Activated T-cell treated with anti-CD3 and anti-CD28 coated beads for 24 hours (primary cell): ENCODE measurements at regions not wholly inside any gene's neighbourhood (a gene's known extent, or its start where the extent isn't known, plus 50 kb on each side); places are given as distances from the start of the nearest gene placed in this dataset.

Experiments used
- DNase-seq: peaks from one replicate; pipeline ENCODE4 v3.0.0-alpha.2; 2020; ENCODE audit warnings: low read depth

DNA sequence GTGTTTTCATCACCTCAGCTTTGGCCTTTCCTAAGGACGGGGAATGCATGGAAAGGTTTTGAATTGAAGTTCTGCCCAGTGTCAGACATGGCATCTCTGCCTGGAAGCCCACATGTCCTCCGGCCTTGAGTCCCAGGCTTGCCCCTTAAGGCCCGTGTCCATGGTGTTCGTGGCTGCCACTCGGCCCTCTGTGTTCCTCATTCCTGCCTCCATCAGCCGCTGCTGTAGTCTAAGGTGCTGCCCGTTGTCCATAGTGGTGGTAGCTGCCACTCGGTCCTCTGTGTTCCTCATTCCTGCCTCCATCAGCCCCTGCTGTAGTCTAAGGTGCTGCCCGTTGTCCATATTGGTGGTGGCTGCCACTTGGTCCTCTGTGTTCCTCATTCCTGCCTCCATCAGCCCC is 180.7 kb upstream of the SHH start:
- no peak for DNase-seq

GRCh38 chr7:155992538-155992937 is 180.3 kb upstream of the SHH start:
- no peak for DNase-seq

DNA sequence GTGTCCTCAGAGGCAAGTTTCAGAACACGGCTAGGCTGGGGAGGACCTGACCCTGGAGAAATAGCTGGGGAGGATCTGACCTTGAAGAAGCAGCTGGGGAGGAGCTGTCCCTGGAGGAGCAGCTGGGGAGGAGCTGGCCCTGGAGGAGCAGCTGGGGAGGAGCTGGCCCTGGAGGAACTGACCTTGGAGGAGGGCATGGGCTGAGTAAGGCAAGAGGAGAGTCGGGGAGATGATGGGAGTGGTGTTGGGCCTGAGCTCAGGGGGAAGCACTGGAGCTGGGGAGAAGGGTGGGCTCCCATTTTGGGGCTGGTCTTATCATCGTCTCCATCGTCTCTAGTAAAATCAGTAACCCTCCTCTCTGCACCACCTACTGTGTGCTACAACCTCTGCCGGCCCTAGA is 179.8 kb upstream of the SHH start:
- DNase-seq = no peak

GRCh38 chr7:155991470-155991869 is 179.2 kb upstream of the SHH start:
- DNase-seq = no peak

- no peak for DNase-seq
These were observed 176.2 kb upstream of the SHH start for GRCh38 chr7:155988416-155988815.

- DNase-seq = no peak
These were observed 175.5 kb upstream of the SHH start for GRCh38 chr7:155987681-155988235.

DNA sequence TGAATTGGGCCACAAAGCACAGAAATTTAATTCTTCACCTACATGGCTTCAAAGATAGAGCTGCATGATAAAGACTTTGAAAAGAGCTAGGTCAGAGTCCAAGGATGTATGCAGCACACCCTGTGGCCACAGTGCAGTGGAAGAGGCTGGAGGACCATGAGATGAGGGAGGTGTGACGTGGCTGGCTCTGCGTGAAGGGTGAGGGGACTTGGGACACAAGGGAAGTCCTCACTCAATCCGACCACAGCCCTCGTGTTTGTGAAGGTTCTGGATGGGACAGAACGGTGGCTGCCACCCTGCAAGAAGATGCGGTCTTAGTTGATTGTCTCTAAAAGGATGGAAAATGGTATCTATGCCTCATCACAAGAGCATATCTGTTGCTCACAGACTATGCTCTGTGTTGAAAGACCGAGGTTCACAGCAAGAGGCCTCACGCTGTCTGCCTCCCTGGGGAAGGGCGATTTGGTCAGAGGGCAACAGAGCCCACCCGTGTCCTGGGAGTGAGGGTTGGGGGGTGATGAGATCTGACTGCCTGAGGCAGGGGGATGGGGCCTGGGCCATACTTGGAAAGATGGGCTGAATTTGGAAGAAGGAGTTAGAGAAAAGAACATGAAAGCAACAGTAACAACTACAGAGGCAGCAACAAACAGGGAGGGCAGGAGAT is 174.4 kb upstream of the SHH start:
- DNase-seq = no peak

DNA sequence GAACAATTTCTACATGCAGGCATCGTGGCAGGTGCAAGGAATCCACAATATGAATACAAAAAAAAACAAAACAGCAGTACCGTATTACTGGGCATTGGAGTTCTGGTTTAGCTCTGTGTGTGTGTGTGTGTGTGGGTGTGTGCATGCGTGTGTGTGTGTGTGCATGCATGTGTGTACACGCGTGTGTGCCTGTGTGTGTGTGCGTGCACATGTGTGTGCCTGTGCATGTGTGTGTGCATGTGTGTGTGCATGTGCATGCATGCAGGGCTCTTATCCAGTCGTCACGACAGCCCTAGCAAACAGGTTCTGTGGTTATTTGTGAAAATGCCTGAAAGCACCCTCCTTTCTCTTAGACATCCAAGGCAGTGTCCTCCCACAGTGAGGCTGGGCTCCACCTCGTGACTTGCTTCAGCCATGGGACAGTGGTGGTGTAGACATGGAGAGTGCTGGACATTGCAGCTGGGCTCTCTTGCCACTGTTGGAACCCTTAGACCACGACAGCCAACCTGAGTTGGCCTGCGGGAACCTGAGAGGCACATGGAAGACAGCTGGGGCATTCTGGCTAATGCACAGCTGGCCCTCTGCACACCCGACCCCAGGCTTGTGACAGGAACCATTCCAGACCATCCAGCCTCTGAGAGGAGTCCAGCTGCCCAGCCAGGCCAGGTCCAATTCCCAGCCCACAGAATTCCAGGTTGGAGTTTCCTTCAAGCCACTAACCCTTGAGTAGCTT is 173.4 kb upstream of the SHH start:
- no peak for DNase-seq

DNA sequence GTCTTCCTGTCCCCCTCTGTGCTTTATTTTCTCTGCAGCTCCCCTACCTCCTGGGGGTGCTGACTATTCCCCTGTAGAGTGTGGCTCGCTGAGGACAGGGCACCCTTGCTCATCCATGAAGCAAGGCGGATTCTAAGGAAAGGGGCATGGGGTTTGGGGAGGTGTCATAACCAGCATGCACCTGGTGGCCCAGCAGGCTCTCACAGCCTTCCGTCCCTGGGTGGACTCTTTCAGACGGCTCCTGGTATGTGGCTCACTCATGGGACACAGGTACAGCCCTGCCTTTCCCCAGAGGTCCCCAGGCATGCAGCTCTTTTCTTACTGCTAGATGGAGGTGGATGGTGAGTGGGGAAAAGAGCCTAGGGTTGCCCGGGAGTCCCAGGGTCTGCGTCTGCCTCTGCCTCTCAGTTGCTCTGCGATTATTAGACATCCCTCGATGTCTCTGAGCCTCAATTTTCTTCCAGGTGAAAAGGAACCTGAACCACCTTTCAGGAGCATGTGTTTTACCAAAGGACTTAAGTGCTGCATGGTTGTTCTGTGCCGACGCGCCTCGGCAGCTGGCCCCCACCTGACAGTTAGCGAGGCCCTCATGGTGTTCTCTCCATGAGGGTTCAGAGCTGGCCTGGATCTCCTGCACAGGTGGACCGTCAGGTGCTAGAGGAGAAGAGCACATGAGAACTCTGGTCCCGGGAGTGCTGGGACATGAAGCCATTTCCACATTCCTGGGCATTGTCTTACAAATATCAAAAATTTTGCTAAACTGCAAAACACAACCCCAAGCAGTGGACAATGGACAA is 172.5 kb upstream of the SHH start:
- DNase-seq = no peak

DNA sequence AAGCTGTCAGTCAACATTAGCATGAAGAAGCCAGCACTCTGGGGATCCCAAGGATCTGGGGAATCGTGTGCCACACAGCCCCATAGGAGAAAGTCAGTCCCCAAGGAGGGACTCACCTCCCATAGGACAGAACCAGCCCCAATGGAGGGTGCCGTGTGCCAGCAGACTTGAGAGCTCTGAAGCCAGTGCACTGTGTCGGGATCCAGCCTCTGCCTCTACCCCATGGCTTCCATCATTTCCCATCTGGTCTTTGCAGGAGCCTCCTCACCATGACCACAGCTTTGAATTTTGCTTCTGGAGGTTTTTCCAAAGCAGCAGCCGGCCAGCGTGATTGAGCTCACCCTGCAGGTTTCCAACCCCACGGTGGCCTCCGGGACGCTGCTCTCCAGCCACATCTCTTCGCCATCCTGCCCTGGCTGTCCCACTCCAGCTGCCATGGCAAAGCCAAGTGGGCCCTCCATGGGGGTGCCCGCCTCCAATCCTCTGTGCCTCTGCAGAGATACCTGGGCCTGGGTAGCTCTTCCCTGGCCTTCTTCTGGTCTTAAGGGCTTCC is 171.8 kb upstream of the SHH start:
- DNase-seq = no peak

- no peak for DNase-seq
These were observed 171.0 kb upstream of the SHH start for GRCh38 chr7:155983176-155983815.

DNA sequence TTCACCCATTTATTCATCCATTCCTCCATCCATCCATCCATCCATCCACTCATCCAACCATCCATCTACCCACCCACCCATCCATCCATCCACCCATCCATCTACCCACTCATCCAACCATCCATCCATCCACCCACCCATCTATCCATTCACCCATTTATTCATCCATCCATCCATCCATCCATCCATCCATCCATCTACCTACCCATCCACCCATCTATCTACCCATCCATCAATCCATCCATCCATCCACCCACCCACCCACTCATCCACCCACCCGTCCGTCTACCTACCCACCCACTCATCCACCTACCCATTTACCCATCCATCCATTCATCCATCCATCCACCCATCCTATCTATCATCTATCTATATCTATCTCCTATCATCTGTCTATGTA is 169.4 kb upstream of the SHH start:
- DNase-seq = no peak

GRCh38 chr7:155980841-155981240 is 168.6 kb upstream of the SHH start:
- DNase-seq = no peak

- DNase-seq = no peak
These were observed 167.7 kb upstream of the SHH start for GRCh38 chr7:155979994-155980393.

- no peak for DNase-seq
These were observed 167.3 kb upstream of the SHH start for GRCh38 chr7:155979566-155979965.

- DNase-seq = no peak
These were observed 163.2 kb upstream of the SHH start for GRCh38 chr7:155975490-155975889.

- no peak for DNase-seq
These were observed 162.1 kb upstream of the SHH start for GRCh38 chr7:155974186-155974897.

DNA sequence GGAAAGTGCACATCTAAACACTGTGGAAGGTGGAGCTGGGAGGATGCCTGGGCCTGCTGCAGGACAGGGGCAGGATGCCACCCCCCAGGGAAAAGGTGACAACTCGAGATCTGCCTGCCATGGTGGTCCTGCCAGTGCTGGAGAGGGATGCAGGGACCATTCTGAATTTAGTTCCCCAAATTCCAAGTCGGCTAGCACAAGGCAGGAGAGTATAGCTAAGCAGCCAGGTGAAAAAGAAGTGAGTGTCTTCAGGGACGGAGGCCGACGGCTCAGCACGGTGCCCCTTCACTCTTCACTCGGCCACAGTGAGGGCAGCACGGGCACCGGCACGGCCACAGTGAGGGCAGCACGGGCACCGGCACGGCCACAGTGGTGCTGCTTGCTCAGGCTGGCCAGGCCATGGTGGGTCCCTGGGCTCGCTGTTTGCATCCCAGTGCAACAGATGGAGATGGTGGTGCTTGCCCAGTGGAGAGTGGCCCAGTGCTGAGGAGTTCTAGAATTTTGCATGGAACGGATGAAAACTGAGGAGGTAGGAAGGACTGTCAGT is 161.3 kb upstream of the SHH start:
- no peak for DNase-seq

DNA sequence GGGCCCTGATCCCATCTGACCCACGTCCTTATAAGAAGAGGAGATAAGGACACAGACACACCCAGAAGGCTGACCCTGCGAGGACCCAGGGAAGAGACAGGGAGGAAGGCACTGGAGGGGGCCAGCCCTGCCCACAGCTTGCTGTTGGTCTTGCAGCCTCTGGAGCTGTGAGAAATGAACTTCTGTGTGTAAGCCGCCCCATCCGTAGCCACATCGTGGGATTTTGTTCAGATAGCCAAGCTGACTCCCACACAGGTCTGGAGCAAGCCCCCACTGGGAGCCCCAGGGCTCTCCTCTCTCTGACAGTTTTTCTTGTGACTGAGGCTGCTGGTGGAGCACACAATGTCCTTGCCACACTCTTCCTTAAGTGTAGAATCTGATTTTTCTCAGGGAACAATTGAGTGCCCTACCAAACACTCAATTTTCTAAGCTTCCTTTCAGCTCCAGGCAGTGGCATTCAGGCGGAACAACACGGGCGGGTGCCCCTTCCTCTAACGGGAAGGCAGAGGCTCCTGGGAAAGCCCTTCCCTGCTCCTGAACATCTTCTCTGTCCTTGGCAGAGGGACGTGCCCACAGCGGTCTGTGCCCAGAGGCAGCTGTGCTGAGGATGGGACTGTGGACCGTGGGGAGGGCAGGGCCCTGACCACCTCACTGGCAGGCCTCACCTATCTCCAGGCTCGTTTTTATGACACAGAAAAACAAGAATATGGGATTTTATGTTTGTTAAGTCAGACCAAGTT is 160.6 kb upstream of the SHH start:
- no peak for DNase-seq

DNA sequence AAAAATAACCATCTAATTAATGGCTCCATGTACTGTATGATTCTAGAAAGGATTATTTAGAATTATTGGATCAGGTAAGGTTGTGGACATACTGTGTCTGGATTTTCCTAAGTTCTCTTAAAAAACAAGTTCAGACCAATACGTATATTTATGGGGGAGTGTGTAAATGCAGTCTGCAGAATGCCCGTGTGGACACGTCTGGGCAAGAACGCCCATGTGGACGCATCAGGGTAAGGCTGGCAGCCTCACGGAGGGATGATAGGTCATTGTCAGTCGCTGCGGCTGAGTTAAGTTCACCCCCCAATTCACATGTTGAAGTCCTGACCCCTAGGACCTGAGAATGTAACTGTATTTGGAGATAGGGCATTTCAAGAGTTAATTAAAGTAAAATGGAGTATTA is 160.0 kb upstream of the SHH start:
- DNase-seq = no peak
